GM21717 (cell line): ENCODE measurements at regions not wholly inside any gene's neighbourhood (a gene's known extent, or its start where the extent isn't known, plus 50 kb on each side); places are given as distances from the start of the nearest gene placed in this dataset.

Source experiments
- ATAC-seq: cut with Tn5 transposase; IDR thresholded peaks from one replicate; pipeline ENCODE4 v1.9.1; 2021; ENCODE audit warnings: mild to moderate bottlenecking, moderate library complexity; ENCODE audit not compliant: unreplicated experiment

DNA sequence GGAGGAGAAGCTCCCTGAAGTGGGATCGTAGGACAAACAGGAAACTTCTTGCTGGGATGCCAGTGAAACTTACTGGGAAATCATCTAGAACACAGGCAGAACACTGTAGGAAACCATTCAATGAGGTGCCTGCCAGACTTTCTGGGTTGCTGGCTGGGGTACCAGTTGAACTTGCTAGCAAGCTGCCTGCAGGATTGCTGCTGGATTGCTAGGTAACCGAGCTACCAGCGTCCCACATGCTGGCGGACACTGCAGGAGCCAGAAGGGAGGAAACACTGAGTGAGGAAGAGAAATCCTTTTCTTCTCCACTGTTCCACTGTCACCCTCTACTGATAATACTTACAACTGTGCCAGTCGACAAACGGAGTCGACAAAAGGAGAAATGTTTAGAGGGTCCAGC lies 91.3 kb upstream of the SLC35B3 start:
- no peak for ATAC-seq

DNA sequence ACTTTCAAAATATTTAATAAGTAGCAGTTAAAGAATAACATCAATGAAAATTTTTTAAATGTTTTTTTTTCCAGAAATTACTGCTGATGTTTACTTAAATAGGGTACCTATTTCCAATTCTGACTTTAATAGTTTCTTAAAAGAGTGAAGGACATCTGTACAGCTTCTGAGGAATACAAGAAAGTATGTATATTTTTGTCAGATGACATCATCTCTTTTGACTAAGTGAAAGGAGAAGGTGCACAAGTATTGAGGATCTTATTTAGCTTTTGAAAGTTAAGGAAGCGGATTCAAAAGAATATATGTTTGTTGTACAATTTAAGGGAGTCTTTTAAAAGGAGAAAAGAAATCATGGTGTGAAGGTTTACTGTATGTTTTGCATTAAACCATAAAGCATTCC lies 90.0 kb upstream of the SLC35B3 start:
- ATAC-seq, result no peak

DNA sequence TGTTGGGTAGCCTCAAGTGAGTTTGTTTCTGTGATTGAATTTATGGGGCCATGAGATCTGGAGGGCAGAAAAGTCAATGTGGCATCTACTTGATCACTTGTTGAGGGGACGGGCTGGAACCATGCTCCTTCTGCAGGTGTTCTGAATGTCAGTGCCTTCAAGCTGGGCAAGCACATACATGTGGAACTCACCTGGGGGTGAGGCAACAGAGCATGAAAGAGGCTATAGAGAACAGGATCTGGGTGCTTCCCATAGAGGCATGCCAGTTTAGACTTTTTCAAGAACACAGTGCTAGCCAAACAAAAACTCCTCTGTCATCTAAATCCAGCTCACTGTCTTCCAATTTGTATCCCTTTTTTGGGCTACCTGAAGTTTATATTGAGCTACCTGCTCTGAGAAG lies 77.8 kb upstream of the SLC35B3 start:
- no peak for ATAC-seq

DNA sequence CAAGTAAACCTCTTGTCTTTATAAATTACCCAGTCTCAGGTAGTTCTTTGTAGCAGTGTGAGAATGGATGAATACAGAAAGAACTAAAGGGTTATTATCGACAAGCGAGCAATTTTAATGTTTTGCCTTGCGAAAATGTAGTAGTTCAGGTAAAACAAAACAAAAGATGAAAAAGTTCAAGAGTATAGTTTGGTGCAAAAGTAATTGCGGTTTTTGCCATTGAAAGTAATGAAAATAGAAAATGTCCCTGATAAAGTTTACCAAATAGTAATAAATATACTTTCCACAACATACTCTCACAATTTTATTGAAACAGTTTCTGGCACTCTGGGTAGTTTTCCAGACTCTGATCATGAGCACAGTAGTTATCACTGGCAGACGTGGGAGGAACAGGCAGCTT lies 71.9 kb upstream of the SLC35B3 start:
- ATAC-seq, result no peak

DNA sequence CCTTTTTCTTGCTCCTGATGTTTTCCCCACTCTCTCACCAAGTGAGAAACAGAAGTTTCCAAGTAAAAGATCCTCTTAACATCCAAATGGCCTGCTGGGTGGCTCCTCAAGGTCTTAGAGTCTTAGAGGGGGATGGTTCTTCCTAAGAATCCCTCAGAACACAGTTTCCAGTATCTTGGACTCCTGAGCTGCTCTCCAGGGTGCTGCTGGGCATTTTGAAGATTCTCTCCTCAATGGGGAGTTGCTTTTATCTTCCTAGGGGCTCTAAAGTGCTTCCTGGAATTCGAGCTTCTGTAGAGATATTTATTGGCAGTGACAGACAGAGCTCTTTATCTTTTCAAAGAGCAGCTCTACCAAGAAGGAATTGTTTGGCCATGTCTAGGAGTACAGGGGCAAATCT lies 70.8 kb upstream of the SLC35B3 start:
- no peak for ATAC-seq

DNA sequence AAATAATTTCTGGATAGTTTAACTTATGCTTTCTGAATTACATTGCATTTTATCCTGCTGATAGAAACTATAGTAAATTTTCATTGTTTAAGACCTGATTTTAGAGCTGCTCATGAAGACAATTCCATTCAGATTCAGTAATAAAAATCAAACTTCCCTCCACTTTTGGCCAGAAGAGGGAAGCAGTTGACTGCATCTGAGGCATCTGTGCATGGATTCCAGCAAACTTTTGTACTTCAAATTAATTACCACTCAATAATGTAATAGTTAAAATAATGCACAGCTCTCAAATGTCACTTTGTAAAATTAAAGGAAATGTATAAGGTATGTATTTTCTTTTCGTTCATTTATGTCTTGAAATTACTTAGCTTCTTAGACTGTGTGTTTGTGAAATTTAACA lies 64.2 kb upstream of the SLC35B3 start:
- no peak for ATAC-seq

DNA sequence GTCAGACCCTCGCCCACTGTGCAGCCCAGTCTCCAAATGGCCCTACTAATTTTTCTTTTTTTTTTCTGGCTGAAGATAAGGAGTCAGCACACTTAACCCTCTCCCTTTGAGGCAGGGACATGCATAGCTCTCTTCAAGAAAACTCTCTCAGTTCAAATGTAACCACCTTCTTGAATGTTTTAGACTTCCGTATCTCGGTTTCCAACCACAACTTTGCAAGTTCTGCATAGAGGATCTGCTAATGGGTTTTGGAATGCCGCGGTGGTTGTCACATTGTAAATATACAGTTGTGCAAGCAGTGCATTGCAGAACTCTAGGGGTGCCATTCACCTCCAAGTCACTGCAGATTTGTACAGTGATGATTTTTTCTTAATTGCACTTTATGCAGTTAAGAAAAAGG lies 59.4 kb upstream of the SLC35B3 start:
- ATAC-seq, result no peak

DNA sequence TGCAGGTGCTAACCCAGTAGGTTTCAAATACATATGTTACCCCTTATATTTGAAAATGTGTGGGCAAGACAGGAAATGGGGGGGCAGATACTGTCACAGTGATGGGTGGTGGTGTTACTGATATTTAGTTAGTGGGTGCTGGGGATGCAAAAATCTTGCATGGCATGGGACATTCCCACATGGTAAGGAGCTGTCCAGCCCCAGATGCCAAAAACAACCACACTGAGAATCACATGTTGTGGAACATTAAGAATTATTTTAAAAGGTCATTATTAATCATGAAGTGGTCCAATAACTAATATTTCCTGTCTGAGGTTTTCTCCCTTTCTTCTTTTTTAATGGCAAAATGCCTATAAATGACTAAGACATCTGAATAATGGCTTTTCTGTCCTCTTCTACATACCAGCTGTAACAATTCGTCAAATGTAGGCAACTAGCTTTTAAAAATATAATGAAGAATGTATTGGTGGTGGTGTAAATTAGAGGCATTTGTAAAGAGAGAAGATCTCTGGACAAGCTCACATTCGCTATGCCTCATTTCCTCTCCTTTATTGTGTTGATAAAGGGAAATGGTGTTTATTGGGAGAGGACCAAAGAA lies 57.3 kb upstream of the SLC35B3 start:
- no peak for ATAC-seq
